HG02884 (cell line): ENCODE measurements at regions not wholly inside any gene's neighbourhood (a gene's known extent, or its start where the extent isn't known, plus 50 kb on each side); places are given as distances from the start of the nearest gene placed in this dataset.
A peak's percentile ranks its signal among the peaks of the same experiment; 100 is the strongest.
"Not testable (repeated sequence)": the region's sequence is repeated elsewhere in the genome, so short reads cannot be mapped to it uniquely, and the experiment has no call there.

ENCODE experiments used
- ATAC-seq: cut with Tn5 transposase; IDR thresholded peaks from one replicate; pipeline ENCODE4 v1.9.1; 2021; ENCODE audit warnings: mild to moderate bottlenecking, moderate library complexity; ENCODE audit not compliant: unreplicated experiment

DNA sequence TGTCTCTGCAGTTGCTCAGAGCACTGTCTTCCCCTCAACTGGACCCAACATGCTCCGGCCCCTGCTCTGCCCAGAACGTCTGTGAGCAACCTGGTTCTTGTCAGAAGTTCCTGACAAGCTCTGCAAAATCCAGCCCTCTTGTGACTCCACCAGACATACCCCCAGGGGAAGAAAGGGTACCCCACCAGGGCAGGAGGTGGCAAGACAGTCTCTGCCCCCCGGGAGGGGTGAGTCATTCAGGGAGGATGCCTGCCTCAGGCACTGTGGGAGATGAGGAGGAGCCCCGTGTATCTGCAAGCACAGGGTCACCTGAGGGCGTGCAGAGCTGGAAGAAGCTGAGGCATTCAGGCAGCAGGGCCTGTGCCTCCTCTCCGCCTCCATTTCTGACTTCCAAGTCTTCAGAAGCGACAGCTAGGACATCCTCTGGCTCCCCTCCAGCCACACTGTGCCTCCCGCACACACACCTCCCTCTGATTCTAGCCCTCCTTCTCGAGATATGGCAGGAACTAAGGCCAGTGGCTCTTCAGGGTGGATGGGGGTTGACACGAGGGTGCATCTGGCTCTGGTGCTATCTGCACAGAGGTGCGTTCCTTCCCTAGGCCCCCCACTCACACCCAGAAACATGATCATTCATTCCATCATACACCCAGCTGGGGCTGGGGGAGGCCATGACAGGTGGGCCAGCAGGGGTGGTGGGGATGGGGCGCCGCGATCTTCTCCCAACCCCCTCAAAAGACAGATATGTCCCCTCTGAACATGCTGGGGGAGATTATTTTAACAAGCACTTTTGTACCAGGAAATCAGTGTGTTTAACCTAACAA, 222.2 kb downstream of the CYP26B1 start:
- no peak for ATAC-seq

DNA sequence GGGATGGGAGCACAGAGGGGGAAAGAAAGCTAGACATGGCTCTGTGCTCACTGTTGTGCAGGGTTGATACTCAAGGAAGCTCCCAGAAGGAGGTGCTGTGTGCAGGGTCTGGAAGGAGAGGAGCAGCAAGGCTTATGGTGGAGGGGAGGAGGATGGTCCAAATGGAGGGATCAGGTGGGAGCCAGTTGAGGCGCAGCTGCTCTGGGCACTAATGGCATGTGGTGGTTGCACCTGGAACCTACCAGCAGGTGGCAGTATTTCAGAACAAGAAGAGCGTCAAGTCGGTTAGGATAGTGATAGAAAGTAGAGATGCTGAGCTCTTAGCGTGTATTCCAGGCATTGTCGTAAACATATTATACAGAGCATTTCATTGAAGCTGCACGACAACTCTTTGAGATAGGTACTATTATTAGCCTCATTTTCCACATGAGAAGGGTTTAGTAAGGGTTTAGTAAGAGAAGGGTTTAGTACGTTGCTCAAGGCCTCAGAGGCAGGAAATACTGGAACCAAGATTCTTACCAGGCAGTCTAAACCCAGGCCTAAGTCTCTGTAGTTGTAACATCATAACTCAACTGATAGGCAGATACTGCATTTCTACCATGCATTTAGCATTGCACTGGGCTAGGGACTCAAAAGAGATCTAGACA, 223.7 kb downstream of the CYP26B1 start:
- peak; percentile 84 for ATAC-seq

DNA sequence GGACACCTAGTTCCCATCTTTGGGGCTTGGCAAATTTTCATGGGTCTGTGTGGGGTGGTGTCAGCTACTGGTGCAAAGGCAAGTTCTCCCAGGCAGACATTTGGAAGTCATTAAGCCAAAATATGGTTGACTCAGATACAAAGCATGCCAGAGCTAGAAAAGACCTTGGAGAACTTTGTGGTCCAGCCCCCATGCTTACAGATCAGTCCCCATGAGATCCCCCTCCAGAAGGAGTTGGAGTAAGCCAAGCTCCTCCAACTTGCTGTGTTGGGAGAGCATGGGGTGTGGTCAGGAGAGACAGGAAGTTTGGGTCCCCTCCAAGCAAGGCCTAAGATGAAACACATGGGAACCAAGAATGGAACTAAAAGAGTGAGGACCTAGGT, 224.5 kb downstream of the CYP26B1 start:
- no peak for ATAC-seq

DNA sequence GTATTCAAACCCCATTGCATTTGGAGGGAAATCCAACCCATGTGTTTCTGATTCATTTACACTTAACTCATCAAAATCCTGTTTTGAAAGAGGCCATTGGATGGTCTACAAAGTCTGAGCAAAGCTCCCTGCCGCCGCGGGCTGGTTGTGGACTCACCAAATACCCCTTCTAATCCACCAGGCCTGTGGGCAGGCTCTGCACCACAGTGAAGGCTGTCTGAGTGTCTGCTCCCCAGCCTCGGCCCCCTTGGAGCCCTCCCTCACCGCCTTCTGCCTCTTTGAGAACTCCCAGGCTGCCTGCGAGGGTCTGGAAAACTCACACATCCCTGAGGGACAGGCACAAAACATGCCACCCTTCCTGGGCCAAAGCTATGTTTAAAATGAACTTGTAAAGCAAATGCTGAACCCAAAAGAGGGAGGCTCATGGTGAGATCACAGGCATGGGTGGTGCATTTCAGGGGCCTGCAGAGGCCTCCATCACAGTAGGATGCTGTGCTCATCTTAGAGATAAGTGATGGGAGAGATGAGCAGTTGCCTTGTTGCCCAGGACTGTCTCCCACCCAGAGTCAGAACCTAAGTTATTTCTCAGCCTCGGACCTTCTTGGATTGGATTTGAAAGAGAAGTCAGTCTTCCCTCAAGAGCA, 225.0 kb downstream of the CYP26B1 start:
- no peak for ATAC-seq

DNA sequence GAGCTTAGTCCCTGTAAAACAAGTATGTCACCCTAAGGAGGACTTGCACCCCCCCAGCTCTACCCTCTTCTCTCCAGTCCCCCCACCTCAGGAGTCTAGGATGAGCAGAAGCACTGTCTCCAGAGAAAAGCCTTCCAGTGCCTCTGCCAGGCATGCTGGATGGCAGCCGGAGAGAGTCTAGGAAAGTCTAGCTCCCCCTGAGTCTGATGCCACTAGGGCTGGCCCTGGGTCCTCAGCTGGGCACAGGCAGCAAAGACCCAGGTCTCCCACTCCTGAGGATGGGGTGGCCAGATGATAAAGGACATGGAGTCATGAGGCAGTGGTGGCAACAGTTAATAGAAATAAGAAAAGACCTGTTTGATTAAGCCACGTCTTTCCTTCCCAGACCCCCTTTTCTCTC, 225.6 kb downstream of the CYP26B1 start:
- no peak for ATAC-seq

DNA sequence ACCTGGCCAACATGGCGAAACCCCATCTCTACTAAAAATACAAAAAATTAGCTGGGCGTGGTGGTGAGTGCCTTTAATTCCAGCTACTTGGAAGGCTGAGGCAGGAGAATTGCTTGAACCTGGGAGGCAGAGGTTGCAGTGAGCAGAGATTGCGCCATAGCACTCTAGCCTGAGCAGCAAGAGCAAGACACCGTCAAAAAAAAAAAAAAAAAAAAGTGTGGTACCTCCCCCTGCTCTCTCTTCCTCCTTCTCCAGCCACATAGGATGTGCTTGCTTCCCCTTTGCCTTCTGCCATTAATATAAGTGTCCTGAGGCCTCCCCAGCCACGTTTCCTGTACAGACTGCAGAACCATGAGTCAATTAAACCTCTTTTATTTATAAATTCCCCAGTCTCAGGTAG, 226.8 kb downstream of the CYP26B1 start:
- ATAC-seq, result not testable (repeated sequence)

DNA sequence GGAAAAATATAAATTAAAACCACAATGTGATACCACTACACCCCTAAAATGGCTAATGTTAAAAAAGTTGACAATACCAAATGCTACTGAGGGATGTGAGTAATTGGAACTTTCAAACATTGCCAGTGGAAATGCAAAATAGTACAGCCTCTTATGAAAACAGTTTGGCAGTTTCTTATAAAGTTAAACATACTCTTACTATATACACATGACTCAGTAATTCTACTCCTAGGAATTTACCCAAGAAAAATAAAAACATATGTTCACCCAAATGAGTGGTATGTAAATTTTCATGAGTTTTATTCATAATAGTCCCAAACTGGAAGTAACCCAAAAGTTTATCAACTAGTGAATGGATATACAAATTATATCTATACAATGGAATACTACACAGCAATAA, 228.0 kb downstream of the CYP26B1 start:
- ATAC-seq, result no peak

DNA sequence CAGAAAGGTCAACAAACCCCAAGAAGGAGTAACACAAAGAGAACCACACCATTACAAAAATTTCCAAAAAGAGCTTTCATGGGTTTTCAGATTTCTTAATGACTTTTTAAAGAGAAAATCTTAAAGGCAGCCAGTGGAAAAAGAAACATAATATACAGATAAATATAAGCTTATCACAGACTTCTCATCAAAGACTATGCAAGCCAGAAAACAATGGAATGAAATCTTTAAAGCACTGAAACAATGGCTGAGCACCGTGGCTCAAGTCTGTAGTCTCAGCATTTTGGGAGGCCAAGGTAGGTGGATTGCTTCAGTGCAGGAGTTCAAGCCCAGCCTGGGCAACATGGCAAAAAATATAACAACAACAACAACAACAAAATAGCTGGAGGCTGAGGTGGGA, 237.4 kb downstream of the CYP26B1 start:
- ATAC-seq, result no peak

DNA sequence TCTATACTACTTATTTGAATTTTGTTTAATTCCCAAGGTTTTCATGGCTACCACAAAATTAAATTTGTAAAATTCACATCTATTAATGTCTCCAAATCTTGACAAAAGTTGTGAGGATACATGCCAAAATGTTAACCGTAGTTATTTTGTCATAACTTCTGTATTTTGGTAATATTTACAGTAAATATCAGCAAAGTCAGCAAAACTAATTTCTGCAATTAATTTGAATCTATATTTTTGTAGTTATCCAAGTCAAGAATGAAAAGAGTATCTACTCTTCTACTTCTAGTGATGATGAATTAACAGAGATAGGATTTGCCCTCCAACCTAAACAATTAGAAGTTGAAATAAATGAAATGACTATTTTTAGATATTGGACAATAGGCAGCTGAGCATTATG, 238.9 kb downstream of the CYP26B1 start:
- no peak for ATAC-seq

DNA sequence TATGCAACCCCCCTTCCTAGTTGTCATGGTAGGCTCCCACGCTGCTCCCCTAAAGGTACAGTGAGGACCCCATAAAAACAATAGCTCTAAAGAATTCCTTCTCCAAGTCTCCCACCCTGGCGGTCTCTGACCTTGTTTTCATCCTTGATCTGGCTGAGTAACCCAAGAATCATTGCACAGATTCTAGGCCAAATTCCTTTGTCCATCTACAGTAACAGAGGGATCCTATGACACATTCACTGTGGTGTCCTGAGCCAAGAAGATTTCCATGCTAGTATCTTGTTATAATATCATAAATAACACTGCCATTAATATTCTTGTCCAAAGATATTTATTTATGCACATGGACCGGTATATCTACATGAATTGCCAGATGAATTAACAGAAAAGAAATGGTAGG, 240.2 kb downstream of the CYP26B1 start:
- ATAC-seq, result no peak

DNA sequence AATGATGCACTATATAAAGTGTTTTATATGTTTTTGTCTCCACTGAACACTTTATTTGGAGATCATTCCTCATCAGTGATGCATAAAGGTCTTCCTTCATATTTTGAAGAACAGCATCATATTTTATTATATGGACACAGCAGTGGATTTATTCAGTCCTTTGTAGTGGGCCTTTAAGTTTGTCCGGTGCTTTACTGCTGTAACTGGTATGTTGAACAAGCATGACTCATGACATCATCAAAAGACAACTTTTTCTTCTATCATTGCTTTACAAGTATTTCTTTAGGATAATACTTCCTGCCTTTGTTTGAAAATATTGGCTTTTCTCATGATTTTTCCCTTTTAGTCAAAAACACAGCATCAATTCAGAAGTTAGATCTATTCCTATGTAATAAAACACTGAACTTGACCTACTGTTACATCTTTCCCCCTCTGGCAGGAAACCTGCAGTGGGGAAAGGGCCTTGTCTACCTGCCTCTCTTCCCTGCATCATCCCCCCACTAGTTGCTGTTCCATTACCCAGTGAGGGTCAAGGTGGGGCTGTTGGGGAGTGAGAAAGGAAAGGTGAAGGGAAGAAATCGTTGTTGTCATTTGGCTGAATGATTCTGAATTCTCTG, 241.2 kb downstream of the CYP26B1 start:
- no peak for ATAC-seq

DNA sequence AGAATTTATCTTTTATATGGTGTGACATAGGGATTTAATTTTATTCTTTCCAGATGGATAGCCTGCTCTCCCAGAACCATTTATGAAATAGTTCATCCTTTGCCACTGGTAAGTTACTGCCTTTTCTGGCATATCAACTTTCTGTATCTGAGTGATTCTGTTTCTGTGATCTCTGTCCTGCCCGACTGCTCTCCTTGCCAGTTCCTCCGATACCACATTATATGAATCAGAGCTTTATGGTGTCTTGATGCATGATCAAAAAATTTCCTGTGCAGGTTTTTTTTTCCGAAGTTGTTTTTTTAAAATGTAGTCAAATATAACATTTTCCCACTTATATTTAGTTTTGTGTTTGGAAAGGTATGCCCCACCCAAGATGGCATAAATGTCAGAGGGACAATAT, 242.5 kb downstream of the CYP26B1 start:
- no peak for ATAC-seq

DNA sequence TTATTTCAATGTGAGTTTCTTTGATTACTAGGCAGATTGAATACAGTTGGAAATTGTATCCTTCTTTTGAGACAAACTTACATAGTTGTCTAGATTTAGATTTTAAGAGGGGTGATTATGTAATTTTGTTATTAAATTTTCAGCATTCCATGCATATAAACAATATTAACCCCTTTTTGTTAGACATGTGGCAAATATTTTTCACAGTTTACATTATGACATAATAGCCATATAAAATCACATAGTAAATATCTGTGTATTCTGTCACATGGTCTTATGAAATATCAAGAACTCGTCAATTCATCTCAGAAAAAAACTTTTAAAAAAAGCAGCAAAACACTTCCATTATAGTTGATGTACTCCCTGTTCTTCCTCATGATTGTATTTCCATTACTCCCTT, 243.8 kb downstream of the CYP26B1 start:
- ATAC-seq, result no peak

DNA sequence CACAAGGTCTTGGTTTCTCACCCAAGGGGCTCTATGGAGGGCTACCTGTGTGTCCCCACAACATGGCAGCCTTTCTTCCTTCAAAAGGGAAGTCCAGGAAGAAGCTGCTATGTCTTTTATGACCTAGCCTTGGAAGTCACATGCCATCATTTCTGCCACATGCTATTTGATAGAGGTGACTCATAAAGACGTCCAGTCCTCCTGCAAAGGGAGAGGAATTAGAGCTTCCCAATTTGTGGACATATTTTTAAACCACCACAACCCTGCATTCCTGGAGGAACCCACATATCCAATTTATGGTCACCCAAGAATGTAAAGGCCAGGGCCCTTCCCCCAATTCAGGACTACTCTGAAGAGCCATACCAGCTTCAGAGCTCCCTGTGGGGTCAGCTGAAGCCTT, 246.2 kb downstream of the CYP26B1 start:
- ATAC-seq, result no peak

DNA sequence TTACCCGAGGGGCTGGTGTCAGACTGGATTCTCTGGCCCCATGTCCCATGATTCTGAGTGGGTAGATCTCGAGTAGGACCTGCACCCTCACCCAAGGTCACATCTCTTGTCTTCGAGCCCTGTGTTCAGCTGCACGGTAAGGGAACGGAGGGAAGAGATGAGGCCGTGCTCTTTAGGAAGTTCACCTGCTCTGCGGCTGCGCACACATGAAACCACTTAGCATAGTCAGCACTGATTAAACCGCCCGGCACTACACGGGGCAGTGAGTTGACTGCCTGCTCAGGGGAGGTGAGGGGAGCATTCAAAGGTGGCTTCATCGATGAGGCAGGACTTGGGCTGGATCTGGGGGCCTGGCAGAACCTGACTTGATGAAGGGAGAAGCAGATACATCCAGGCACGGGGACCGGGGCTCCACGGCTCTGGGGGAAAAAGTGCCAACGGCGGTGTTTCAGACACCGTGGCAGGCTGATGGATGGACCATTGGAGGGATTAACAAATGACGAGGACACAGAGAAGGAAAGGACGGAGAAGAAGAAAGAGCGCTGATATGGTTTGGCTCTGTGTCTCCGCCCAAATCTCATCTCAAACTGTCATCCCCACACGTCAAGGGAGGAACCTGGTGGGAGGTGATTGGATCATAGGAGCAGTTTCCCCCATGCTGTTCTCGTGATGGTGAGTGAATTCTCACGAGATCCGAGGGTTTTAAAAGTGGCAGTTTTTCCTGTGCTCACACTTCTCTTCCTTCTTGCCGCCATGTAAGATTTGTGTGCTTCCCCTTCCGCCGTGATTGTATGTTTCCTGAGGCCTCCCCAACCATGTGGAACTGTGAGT, 248.6 kb downstream of the CYP26B1 start:
- ATAC-seq, result no peak

DNA sequence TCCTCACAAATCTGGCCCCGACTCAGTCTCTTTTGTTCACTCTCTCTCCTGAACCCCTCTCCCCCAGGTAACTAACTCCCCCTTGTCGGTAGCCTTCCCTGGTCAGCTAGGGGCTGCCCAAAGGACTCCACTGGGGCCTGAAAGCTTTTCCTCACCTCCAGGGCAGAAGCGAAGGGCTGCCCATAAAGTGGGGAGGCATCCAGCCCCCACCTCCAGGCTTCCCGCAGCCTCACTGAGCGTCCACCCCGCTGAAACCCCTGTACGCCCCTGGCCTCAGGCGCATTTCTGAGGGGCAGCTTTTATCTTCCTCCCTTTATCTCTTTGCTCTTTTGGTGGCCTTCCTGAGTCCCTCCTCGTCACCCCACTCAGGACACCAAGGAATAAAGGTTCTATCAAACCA, 249.3 kb downstream of the CYP26B1 start:
- ATAC-seq, result no peak

DNA sequence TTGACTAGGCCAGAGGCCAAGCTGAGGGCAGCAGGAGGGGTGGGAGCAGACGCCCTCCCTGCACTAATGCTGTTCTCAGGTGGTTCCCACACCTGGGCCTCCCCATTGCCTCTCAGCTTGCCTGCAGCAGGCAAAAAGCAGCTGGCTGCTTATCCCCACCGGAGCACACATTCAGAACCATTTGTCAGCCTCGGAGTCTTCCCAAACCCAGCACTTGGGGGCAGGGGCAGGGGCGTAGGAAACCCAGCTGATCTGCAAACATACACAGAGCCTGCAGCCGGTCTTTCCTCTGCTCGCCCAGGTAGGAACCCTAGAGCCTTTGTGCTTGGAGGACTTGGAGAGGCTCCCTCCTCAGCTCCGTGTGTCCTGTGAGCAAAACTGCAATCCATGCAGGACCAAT, 249.8 kb downstream of the CYP26B1 start:
- no peak for ATAC-seq

DNA sequence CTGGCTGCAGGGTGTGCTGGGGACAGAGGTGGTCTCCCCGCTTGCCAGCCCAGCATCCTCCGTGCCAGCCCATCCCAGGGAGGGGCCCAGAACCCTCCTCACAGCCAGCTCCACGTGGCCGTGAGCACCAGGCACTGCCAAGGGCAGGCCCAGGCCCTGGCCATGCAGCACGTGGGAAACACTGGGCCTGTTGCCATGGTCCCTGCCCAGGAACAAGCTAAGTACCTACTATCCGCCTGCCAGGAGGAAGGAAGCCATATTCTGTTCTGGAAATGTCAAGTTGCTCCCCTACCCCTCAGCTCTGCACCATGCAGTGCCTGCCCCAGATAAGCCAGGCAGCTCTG, 250.6 kb downstream of the CYP26B1 start:
- ATAC-seq, result no peak

DNA sequence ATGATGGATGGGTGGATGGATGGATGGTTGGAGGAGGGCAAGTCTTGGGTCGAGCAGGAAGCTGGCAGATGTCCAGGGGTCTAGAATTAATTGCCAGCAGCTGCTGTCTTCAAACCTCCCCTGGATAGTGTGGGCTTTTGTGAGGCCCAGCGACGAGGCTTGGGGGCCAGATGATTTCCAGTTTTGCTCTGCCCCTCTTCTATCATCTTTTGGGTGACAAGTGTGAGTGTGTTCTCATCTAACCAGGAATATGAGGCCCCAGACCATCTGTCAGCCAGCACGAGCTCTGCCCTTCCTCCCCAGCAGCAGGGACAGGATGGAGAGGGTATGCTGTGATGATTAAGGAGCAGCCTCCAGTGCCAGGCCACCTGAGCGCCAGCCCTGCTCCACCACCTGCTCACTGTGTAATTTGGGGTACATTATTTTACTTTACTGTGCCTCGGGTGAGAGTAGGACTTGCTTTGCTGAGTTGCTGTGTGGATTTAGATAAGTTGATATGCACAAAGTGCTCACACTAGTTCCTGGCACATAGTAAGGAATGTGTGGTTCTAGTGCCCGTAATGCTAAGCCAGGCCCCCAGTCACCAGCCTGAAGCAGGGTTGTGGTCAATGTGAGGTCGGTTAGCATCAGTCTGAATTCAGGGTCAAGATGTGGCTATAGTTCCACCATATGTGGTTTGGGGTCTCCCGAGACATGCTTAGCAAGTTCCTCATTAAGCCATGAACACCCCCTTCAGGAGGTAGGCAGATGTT, 251.1 kb downstream of the CYP26B1 start:
- ATAC-seq, result no peak
